ENCODE measurements at regions not wholly inside any gene's neighbourhood (a gene's known extent, or its start where the extent isn't known, plus 50 kb on each side); places are given as distances from the start of the nearest gene placed in this dataset.

DNA sequence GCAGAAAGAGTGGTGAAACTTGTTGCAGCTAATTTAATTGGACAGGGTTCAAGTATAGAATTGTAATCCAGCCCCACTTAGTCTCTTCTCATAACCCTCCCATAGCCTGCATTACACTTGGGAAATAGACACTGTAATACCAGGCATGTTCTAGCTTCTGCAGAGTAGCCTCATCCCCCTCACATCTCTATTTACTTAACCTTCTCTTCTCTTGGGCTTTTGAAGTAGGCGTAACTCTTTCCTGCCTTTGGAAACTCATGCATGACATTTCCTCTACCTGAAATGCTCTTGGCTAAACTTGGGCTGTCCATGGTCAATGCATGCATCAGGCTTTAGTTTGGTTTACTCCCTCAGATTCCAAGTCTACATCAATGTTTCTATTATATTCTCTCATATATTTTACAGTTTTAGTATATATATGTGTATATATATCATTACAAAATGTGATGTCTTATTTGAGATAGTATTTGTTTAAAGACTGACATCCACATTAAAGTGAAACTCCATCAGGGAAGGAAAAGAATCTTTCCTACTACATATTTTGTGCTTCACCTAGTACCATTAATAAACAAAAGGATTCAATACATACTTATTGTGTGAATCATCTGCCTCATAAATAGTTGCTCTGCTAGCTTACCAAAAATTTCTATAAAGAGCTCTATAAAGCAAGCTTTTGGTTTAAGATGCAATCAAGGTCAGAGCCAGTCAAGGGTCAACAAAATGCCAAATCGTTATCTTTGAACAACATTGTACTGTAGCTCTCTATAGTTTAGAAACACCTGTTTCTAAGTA lies 1158.0 kb downstream of the MAT2B start:
- H3K27ac Mint-ChIP-seq (ENCODE audit: low read depth), result no peak overlapping the region
- H3K9me3 Mint-ChIP-seq, result peaks cover 20% of the 10 kb centered on the region
- H3K4me1 Mint-ChIP-seq, result no peaks in the 10 kb centered on the region
- no peak for DNase-seq (ENCODE audit: low spot score in 2 of 2)
- H3K4me3 Mint-ChIP-seq, result no peak overlapping the region
- ATAC-seq (replicated peaks; ENCODE audit: extremely low read depth, poor library complexity, severe bottlenecking), result no peak
- peaks cover 1% of the 10 kb centered on the region for H3K36me3 Mint-ChIP-seq (ENCODE audit: insufficient read depth)
- no peaks in the 10 kb centered on the region for H3K27me3 Mint-ChIP-seq

DNA sequence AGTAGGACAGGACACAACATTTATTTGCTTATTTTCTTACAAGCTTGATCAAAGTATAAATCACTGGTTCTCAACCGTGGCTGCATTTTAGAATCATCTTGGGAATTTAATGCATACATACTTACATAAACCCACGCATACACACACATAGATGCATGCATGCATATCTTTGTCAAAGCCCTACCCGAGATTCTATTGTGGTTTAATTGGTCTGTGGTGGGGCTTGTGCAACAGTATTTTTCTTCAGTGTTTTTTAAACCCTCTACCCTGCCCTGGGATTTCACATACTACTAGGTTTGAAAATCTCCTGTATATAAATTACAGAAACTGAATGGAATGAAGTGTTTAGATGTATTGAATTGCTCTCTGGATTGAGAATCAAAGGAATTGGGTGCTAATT lies 1166.2 kb downstream of the MAT2B start:
- Mint-ChIP-seq H3K27me3 (no peaks in the 10 kb centered on the region), H3K36me3 (ENCODE audit: insufficient read depth) (no peaks in the 10 kb centered on the region), H3K4me3 (no peak overlapping the region), H3K4me1 (no peaks in the 10 kb centered on the region), H3K9me3 (peaks cover 10% of the 10 kb centered on the region), H3K27ac (ENCODE audit: low read depth) (no peak overlapping the region)
- DNase-seq (ENCODE audit: low spot score in 2 of 2), result no peak
- no peak for ATAC-seq (replicated peaks; ENCODE audit: extremely low read depth, poor library complexity, severe bottlenecking)

DNA sequence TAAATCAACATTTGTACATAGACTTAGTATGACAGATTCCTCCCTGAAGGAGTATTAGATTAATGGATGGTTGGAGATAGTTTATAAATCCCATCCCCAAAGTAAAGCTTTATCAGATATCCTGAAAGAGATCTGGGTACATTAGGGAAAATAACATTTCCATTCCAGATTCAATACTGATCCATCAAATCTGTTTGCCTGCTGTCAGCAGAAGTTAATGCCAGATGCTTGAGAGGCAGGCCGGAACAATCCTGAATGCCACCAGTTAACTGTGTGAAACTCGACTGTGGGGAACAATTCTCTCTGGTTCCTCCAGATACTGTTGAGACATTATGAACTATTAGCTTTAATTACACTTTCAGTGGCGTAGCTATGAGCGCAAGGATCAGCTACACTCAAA lies 1166.8 kb downstream of the MAT2B start:
- Mint-ChIP-seq H3K36me3 (ENCODE audit: insufficient read depth) (no peaks in the 10 kb centered on the region), H3K27ac (ENCODE audit: low read depth) (no peak overlapping the region), H3K9me3 (peaks cover 10% of the 10 kb centered on the region), H3K4me1 (no peaks in the 10 kb centered on the region), H3K27me3 (no peaks in the 10 kb centered on the region), H3K4me3 (no peak overlapping the region)
- ATAC-seq (replicated peaks; ENCODE audit: extremely low read depth, poor library complexity, severe bottlenecking), result no peak
- no peak for DNase-seq (ENCODE audit: low spot score in 2 of 2)

DNA sequence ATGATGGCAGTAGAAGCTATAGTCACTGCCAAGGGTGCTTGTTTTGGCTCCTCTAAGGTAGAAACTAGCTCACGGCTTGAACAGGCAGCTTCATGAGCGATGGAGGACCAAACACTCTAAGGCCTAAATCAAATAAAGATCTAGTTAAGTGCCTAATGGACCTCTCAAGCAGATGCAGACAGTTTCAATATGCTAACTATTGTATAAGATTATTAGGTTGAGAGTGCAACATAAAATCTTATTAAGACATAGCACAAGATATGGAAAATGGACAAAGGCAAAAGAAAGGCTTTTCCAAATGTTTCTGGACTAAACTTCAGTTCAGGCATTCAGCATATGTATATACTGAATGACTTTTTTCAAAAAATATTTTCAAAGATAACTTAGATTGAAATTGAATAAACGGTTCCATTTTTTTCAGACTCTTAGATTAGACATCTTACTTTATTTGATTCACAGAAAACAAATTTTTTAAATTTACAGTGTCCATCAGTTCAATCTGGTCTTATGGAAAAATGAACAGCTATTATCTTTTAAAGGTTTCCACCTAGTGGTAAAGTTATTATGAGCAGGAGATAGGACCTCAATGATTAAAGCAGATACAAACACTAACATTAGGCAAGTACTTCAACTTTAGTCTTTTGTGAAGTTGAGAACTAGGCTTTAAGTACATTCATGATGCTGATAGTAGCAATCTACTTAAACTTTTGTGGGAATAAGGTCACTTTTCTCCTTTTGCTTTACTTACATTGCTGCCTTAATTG lies 1167.7 kb downstream of the MAT2B start:
- no peaks in the 10 kb centered on the region for H3K4me1 Mint-ChIP-seq
- H3K9me3 Mint-ChIP-seq, result peaks cover 17% of the 10 kb centered on the region
- no peak overlapping the region for H3K4me3 Mint-ChIP-seq
- H3K27me3 Mint-ChIP-seq, result no peaks in the 10 kb centered on the region
- no peak for DNase-seq (ENCODE audit: low spot score in 2 of 2)
- H3K36me3 Mint-ChIP-seq (ENCODE audit: insufficient read depth), result no peaks in the 10 kb centered on the region
- ATAC-seq (replicated peaks; ENCODE audit: extremely low read depth, poor library complexity, severe bottlenecking), result no peak
- no peak overlapping the region for H3K27ac Mint-ChIP-seq (ENCODE audit: low read depth)

DNA sequence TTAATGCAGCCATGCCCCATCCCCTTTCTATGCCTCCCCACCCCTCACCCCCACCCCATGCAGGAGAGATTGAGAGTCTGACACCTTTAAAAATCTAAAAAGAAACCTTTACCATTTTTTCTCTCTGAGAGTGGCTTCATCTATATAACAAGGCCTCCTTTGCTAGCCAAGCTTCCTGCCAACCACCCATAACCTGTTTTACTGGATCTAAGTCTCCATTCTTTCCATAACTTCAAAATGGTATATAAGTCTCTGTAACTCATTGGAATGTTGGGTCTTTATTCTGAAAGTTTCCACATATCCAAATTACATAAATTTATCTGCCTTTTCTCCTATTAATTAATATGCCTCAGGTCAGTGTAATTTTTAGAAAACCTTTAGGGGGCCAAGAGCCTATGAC lies 1174.0 kb downstream of the MAT2B start:
- no peak overlapping the region for H3K4me3 Mint-ChIP-seq
- ATAC-seq (replicated peaks; ENCODE audit: extremely low read depth, poor library complexity, severe bottlenecking) (no peak), DNase-seq (ENCODE audit: low spot score in 2 of 2) (no peak)
- H3K4me1 Mint-ChIP-seq, result no peaks in the 10 kb centered on the region
- no peak overlapping the region for H3K27ac Mint-ChIP-seq (ENCODE audit: low read depth)
- peaks cover 22% of the 10 kb centered on the region for H3K9me3 Mint-ChIP-seq
- peaks cover 1% of the 10 kb centered on the region for H3K36me3 Mint-ChIP-seq (ENCODE audit: insufficient read depth)
- H3K27me3 Mint-ChIP-seq, result no peaks in the 10 kb centered on the region

DNA sequence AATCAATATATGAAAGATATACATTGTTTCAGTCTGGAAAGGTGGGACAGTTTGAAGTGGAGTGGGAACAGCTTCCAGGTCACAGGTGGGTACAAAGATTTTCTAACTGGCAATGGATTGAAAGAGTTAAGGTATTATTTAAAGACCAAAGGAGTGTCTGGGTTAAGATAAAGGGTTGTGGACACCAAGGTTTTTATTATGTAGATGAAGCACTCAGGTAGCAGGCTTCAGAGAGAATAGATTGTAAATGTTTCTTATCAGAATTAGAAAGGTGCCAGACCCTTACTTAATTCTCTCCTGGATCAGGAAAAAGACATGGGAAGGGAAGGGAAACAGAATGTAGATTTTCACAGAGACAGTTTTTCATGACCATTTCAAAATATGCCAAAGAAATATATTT lies 1174.8 kb downstream of the MAT2B start:
- H3K4me1 Mint-ChIP-seq, result no peaks in the 10 kb centered on the region
- H3K9me3 Mint-ChIP-seq, result peaks cover 22% of the 10 kb centered on the region
- H3K36me3 Mint-ChIP-seq (ENCODE audit: insufficient read depth), result peaks cover 1% of the 10 kb centered on the region
- ATAC-seq (replicated peaks; ENCODE audit: extremely low read depth, poor library complexity, severe bottlenecking), result no peak
- no peak overlapping the region for H3K4me3 Mint-ChIP-seq
- no peak overlapping the region for H3K27ac Mint-ChIP-seq (ENCODE audit: low read depth)
- DNase-seq (ENCODE audit: low spot score in 2 of 2), result no peak
- no peaks in the 10 kb centered on the region for H3K27me3 Mint-ChIP-seq

DNA sequence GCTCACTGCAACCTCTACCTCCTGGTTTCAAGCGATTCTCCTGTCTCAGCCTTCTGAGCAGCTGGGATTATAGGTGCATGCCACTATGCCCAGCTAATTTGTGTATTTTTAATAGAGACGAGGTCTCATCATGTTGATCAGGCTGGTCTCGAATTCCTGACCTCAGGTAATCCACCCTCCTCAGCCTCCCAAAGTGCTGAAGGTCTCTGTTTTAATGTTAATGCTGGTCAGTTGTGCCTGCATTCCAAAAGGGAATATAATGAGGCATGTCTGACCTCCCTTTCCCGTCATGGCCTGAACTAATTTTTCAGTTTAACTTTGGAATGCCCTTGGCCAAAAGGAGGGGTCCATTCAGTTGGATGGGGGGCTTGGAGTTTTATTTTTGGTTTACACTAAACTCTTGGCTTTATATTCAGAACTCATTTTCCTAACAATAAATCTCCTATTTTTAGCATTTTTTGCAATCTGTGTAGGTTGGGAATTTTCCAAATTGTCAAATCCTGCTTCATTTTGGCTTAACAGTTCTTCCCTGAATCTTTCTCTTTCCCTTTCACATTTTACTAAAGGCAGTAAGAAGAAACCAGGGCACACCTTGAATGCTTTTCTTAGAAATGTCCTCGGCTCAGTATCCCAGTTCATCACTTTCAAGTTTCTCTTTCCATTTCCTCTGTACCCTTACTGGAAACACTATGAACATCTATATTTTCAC lies 1175.5 kb downstream of the MAT2B start:
- DNase-seq (ENCODE audit: low spot score in 2 of 2) (no peak), ATAC-seq (replicated peaks; ENCODE audit: extremely low read depth, poor library complexity, severe bottlenecking) (no peak)
- peaks cover 17% of the 10 kb centered on the region for H3K9me3 Mint-ChIP-seq
- no peak overlapping the region for H3K4me3 Mint-ChIP-seq
- peaks cover 1% of the 10 kb centered on the region for H3K36me3 Mint-ChIP-seq (ENCODE audit: insufficient read depth)
- H3K4me1 Mint-ChIP-seq, result no peaks in the 10 kb centered on the region
- H3K27ac Mint-ChIP-seq (ENCODE audit: low read depth), result no peak overlapping the region
- H3K27me3 Mint-ChIP-seq, result no peaks in the 10 kb centered on the region

DNA sequence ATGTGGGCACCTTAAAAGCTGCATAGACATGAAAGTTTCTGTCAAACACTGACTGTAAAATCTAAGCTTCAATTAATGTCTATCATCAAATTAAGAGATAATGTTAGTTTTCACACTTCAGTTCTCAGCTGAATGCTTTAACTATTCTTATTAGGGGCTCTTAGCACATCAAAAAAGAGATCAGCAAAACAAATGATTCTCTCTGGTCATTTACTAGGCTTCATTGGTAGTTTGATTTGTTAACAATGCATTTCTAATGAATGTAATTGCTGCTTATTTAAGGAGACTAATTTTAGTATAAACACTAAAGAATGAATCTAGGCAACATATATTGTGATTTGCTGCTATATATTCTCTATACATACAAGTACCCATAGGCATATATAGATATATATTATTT lies 1182.0 kb downstream of the MAT2B start:
- H3K36me3 Mint-ChIP-seq (ENCODE audit: insufficient read depth), result peaks cover 1% of the 10 kb centered on the region
- ATAC-seq (replicated peaks; ENCODE audit: extremely low read depth, poor library complexity, severe bottlenecking) (no peak), DNase-seq (ENCODE audit: low spot score in 2 of 2) (no peak)
- no peak overlapping the region for H3K4me3 Mint-ChIP-seq
- no peaks in the 10 kb centered on the region for H3K4me1 Mint-ChIP-seq
- H3K27ac Mint-ChIP-seq (ENCODE audit: low read depth), result no peak overlapping the region
- no peaks in the 10 kb centered on the region for H3K27me3 Mint-ChIP-seq
- peaks cover 20% of the 10 kb centered on the region for H3K9me3 Mint-ChIP-seq

DNA sequence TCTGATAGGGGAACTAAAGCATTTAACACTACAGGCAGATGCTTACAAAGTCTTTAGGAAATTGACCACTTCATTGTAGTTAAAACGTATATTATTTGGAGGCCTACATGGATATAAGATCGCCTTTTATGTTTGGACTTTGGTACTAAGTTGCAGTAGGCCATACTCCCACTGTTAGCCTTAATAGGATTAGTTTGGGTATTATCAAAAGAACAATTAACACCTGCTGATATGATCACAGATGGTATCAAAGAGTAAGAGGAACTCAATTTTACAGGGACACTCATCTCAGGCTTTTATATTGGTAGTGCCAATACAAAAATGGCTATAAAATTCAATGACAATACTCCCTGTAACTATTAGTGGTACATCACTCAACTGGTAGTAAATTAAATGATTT lies 1183.0 kb downstream of the MAT2B start:
- H3K4me1 Mint-ChIP-seq, result no peaks in the 10 kb centered on the region
- DNase-seq (ENCODE audit: low spot score in 2 of 2) (no peak), ATAC-seq (replicated peaks; ENCODE audit: extremely low read depth, poor library complexity, severe bottlenecking) (no peak)
- H3K9me3 Mint-ChIP-seq, result peaks cover 17% of the 10 kb centered on the region
- no peaks in the 10 kb centered on the region for H3K27me3 Mint-ChIP-seq
- no peak overlapping the region for H3K4me3 Mint-ChIP-seq
- H3K36me3 Mint-ChIP-seq (ENCODE audit: insufficient read depth), result peaks cover 1% of the 10 kb centered on the region
- no peak overlapping the region for H3K27ac Mint-ChIP-seq (ENCODE audit: low read depth)

DNA sequence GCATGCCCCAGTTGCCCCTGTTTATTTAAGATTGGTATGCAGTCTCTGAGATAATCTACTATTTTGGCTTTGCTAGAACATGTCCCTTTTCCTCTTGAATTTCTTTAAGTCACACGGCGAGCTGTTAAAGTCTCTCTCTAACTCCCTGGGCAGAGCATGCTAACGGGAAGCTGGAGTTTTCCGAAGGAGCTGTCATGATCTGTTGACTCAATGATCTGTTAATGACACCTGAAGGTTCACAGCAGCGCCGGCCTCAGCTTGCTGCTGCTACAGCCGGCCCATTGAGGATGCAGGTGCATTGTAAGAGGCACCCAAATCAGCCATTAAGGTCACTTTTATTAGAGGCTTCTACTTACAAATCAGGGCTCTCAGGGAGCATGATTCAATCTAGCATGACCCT lies 1203.4 kb downstream of the MAT2B start:
- H3K9me3 Mint-ChIP-seq, result peaks cover 12% of the 10 kb centered on the region
- ATAC-seq (replicated peaks; ENCODE audit: extremely low read depth, poor library complexity, severe bottlenecking), result no peak
- H3K4me3 Mint-ChIP-seq, result no peak overlapping the region
- no peaks in the 10 kb centered on the region for H3K36me3 Mint-ChIP-seq (ENCODE audit: insufficient read depth)
- H3K27ac Mint-ChIP-seq (ENCODE audit: low read depth), result no peak overlapping the region
- H3K27me3 Mint-ChIP-seq, result no peaks in the 10 kb centered on the region
- no peaks in the 10 kb centered on the region for H3K4me1 Mint-ChIP-seq
- DNase-seq (ENCODE audit: low spot score in 2 of 2), result no peak

DNA sequence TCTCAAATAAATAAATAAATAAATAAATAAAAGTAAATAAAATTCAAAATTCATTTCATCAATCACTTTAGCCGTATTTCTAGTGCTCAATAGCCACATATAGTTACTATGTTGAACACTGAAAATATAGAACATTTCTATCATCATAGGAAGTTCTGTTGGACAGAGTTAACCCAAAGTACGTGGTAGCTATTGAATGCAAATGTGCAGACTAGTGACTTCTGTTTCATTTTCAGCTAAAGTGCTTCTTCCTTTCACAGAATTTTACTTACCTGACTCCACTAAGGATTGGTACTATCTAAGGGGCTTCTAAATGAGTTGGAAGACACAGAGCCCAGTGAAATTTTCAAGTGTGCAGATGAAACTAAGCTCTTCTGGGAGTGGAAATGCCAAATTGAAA lies 1208.3 kb downstream of the MAT2B start:
- DNase-seq (ENCODE audit: low spot score in 2 of 2) (no peak), ATAC-seq (replicated peaks; ENCODE audit: extremely low read depth, poor library complexity, severe bottlenecking) (no peak)
- Mint-ChIP-seq H3K4me3 (no peak overlapping the region), H3K36me3 (ENCODE audit: insufficient read depth) (no peaks in the 10 kb centered on the region), H3K4me1 (no peaks in the 10 kb centered on the region), H3K27ac (ENCODE audit: low read depth) (no peak overlapping the region), H3K27me3 (no peaks in the 10 kb centered on the region), H3K9me3 (peaks cover 11% of the 10 kb centered on the region)

DNA sequence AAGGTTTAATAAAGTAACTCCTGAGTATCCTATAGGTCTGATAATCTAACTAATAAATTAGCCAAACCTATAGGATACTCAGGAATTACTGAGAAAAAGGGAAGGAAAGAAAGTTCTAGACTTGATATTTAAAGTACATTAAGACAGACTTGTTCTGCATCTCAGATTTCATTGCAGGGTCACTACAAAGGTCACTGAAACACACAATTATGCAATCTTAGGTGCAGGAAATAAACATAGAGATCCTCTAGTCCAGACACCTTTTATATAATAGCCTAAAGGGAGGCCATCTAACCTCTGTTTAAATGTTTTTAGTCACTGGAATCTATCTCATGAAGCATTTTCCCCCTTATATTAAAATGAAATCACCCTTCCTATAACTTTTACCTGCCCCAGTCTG lies 1215.7 kb downstream of the MAT2B start:
- H3K27ac Mint-ChIP-seq (ENCODE audit: low read depth), result no peak overlapping the region
- DNase-seq (ENCODE audit: low spot score in 2 of 2), result no peak
- no peaks in the 10 kb centered on the region for H3K4me1 Mint-ChIP-seq
- no peak overlapping the region for H3K4me3 Mint-ChIP-seq
- H3K36me3 Mint-ChIP-seq (ENCODE audit: insufficient read depth), result no peaks in the 10 kb centered on the region
- H3K9me3 Mint-ChIP-seq, result peaks cover 11% of the 10 kb centered on the region
- no peaks in the 10 kb centered on the region for H3K27me3 Mint-ChIP-seq
- ATAC-seq (replicated peaks; ENCODE audit: extremely low read depth, poor library complexity, severe bottlenecking), result no peak

DNA sequence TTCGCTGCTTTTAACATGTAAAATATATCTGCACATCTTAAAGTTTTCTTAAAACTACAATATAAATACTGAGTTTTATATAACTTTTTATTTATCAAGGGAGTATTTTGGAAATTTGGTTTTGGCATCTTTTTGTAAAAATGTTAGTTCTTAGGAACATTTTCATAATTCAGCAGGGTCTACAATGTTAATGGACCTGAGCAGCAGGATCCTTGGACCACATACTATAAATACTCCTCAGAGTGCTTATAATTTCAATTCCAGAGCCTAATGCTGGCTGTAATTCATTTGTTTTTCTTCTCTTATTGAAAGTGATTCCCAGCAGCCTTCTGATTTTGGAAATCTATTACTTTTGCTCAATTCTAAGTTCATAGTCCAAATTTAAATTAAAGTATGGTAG lies 1216.2 kb downstream of the MAT2B start:
- Mint-ChIP-seq H3K4me3 (no peak overlapping the region), H3K4me1 (no peaks in the 10 kb centered on the region), H3K27ac (ENCODE audit: low read depth) (no peak overlapping the region), H3K27me3 (no peaks in the 10 kb centered on the region), H3K36me3 (ENCODE audit: insufficient read depth) (no peaks in the 10 kb centered on the region), H3K9me3 (peaks cover 11% of the 10 kb centered on the region)
- no peak for ATAC-seq (replicated peaks; ENCODE audit: extremely low read depth, poor library complexity, severe bottlenecking)
- DNase-seq (ENCODE audit: low spot score in 2 of 2), result no peak
